ENCODE measurements at regions not wholly inside any gene's neighbourhood (a gene's known extent, or its start where the extent isn't known, plus 50 kb on each side); places are given as distances from the start of the nearest gene placed in this dataset.

GRCh38 chr9:73006986-73007385 is 54.1 kb upstream of the ALDH1A1 start:
- 89 to 94% (median 90%) methylated on average over 2 of the region's 2 CpGs for WGBS, 3 donors
- no peak for DNase-seq
- H3K4me1 ChIP-seq (ENCODE audit: insufficient read depth) = no peaks in the 10 kb centered on the region
- no peak overlapping the region for H3K27ac ChIP-seq
- no peaks in the 10 kb centered on the region for H3K36me3 ChIP-seq
- H3K27me3 ChIP-seq = no peaks in the 10 kb centered on the region
- intact Hi-C loops (cut with DNase I) = no loop called here
- H3K9me3 ChIP-seq = no peaks in the 10 kb centered on the region
- no peak overlapping the region for H3K4me3 ChIP-seq
- no peak for TF ChIP-seq POLR2A (IDR thresholded peaks at IDR 0.05)

All from ovary (tissue), 7 donors.